Lower leg skin (tissue), 3 donors: ENCODE measurements at regions not wholly inside any gene's neighbourhood (a gene's known extent, or its start where the extent isn't known, plus 50 kb on each side); places are given as distances from the start of the nearest gene placed in this dataset.

Experiments
- POLR2A ChIP-seq, 2 donors: fragments of 450-650 bp; IDR thresholded peaks; one replicate each; pipeline ENCODE4 v1.6.1; 2016 to 2017; ENCODE audit warnings: antibody characterized with exemption in 2 of 2, mild to moderate bottlenecking in 1 of 2, moderate library complexity in 1 of 2
- TF ChIP-seq, protein P1 (sequence below), 3 donors: fragments of 450-650 bp; IDR thresholded peaks; one replicate each; pipeline ENCODE4 v1.5.1; 2016; ENCODE audit warnings: antibody characterized with exemption in 3 of 3, mild to moderate bottlenecking in 3 of 3, moderate library complexity in 2 of 3

DNA sequence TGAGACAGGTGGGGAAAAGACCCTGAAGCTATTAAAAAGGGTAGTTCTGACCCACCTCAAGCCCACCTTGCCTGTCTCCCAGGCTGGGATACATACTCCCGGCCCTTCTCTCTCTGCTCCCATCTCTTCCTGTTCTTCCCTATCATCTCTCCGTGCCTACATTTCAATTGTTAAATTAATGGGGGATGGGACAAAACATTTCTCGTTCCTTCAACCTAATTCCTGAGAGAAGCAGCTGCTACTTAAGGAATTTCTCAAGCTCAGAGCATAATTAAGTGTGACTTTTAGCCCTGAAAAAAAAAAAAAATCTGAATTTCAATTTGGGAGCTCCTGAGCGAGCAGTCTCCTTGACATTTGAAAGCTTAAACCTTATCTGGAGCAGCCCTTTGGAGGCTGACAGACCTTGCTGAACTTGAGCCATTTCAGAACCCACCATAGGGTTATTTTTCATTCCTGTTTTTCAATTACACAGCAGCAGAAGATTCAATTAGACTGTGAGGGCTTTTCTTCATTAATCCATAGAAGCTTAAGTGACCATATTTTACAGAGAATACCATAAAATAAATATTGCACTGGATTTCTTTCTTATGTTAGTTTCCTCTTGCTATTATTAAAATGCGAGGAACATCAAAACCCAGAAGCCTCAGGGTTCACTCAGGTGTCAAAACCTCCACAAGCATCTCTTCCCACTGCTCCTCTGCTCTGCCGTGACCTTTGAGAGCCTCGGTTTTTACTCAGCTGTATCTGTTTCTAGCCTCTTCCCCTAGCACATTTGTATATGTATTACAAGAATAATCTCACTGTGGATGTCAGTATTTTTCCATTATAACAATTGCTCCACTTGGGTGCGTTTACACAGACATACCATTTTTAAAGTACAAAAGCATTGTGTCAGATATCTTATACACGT is 125.7 kb downstream of the B3GNT2 start:
- TF ChIP-seq, protein P1, sequence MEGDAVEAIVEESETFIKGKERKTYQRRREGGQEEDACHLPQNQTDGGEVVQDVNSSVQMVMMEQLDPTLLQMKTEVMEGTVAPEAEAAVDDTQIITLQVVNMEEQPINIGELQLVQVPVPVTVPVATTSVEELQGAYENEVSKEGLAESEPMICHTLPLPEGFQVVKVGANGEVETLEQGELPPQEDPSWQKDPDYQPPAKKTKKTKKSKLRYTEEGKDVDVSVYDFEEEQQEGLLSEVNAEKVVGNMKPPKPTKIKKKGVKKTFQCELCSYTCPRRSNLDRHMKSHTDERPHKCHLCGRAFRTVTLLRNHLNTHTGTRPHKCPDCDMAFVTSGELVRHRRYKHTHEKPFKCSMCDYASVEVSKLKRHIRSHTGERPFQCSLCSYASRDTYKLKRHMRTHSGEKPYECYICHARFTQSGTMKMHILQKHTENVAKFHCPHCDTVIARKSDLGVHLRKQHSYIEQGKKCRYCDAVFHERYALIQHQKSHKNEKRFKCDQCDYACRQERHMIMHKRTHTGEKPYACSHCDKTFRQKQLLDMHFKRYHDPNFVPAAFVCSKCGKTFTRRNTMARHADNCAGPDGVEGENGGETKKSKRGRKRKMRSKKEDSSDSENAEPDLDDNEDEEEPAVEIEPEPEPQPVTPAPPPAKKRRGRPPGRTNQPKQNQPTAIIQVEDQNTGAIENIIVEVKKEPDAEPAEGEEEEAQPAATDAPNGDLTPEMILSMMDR (IDR thresholded peaks at IDR 0.05) = no peak
- no peak for TF ChIP-seq POLR2A (IDR thresholded peaks at IDR 0.05)
